ENCODE measurements at regions not wholly inside any gene's neighbourhood (a gene's known extent, or its start where the extent isn't known, plus 50 kb on each side); places are given as distances from the start of the nearest gene placed in this dataset.

- no peaks in the 10 kb centered on the region for H3K36me3 Mint-ChIP-seq (ENCODE audit: low read depth)
- H3K27ac Mint-ChIP-seq, result no peak overlapping the region
- ATAC-seq (no peak), DNase-seq (no peak)
- H3K4me3 Mint-ChIP-seq, result no peak overlapping the region
- no peaks in the 10 kb centered on the region for H3K9me3 ChIP-seq (ENCODE audit: control insufficient read depth, low read length, poor library complexity, severe bottlenecking)
- H3K4me1 Mint-ChIP-seq, result no peaks in the 10 kb centered on the region
- H3K27me3 Mint-ChIP-seq, result no peaks in the 10 kb centered on the region
Measured at GRCh38 chr10:130484468-130485180, 348.4 kb downstream of the GLRX3 start.

- Mint-ChIP-seq H3K4me1 (no peaks in the 10 kb centered on the region), H3K36me3 (ENCODE audit: low read depth) (no peaks in the 10 kb centered on the region), H3K27me3 (no peaks in the 10 kb centered on the region), H3K27ac (no peak overlapping the region), H3K4me3 (no peak overlapping the region)
- ATAC-seq (no peak), DNase-seq (no peak)
- H3K9me3 ChIP-seq (ENCODE audit: control insufficient read depth, low read length, poor library complexity, severe bottlenecking), result no peaks in the 10 kb centered on the region
Measured at GRCh38 chr10:130485236-130485957, 349.2 kb downstream of the GLRX3 start.

GRCh38 chr10:130485958-130486895 is 350.0 kb downstream of the GLRX3 start:
- H3K27me3 Mint-ChIP-seq, result peaks cover 4% of the 10 kb centered on the region
- no peaks in the 10 kb centered on the region for H3K9me3 ChIP-seq (ENCODE audit: control insufficient read depth, low read length, poor library complexity, severe bottlenecking)
- DNase-seq (no peak), ATAC-seq (no peak)
- no peaks in the 10 kb centered on the region for H3K4me1 Mint-ChIP-seq
- H3K27ac Mint-ChIP-seq, result no peak overlapping the region
- no peaks in the 10 kb centered on the region for H3K36me3 Mint-ChIP-seq (ENCODE audit: low read depth)
- H3K4me3 Mint-ChIP-seq, result no peak overlapping the region

- no peak overlapping the region for H3K4me3 Mint-ChIP-seq
- H3K27me3 Mint-ChIP-seq, result peaks cover 4% of the 10 kb centered on the region
- DNase-seq (no peak), ATAC-seq (no peak)
- no peaks in the 10 kb centered on the region for H3K9me3 ChIP-seq (ENCODE audit: control insufficient read depth, low read length, poor library complexity, severe bottlenecking)
- no peaks in the 10 kb centered on the region for H3K4me1 Mint-ChIP-seq
- no peaks in the 10 kb centered on the region for H3K36me3 Mint-ChIP-seq (ENCODE audit: low read depth)
- no peak overlapping the region for H3K27ac Mint-ChIP-seq
Measured at GRCh38 chr10:130486906-130487305, 350.7 kb downstream of the GLRX3 start.

- H3K4me3 Mint-ChIP-seq, result no peak overlapping the region
- DNase-seq, result no peak
- H3K9me3 ChIP-seq (ENCODE audit: control insufficient read depth, low read length, poor library complexity, severe bottlenecking), result no peaks in the 10 kb centered on the region
- no peak overlapping the region for H3K27ac Mint-ChIP-seq
- H3K36me3 Mint-ChIP-seq (ENCODE audit: low read depth), result no peaks in the 10 kb centered on the region
- ATAC-seq, result no peak
- H3K4me1 Mint-ChIP-seq, result no peaks in the 10 kb centered on the region
- H3K27me3 Mint-ChIP-seq, result peaks cover 4% of the 10 kb centered on the region
Measured at GRCh38 chr10:130487566-130487965, 351.4 kb downstream of the GLRX3 start.

GRCh38 chr10:130489891-130490290 is 353.7 kb downstream of the GLRX3 start:
- Mint-ChIP-seq H3K27me3 (peaks cover 4% of the 10 kb centered on the region), H3K27ac (no peak overlapping the region), H3K4me1 (no peaks in the 10 kb centered on the region), H3K36me3 (ENCODE audit: low read depth) (no peaks in the 10 kb centered on the region), H3K4me3 (no peak overlapping the region)
- no peaks in the 10 kb centered on the region for H3K9me3 ChIP-seq (ENCODE audit: control insufficient read depth, low read length, poor library complexity, severe bottlenecking)
- ATAC-seq, result no peak
- DNase-seq, result no peak

- peaks cover 4% of the 10 kb centered on the region for H3K27me3 Mint-ChIP-seq
- DNase-seq (no peak), ATAC-seq (no peak)
- no peaks in the 10 kb centered on the region for H3K36me3 Mint-ChIP-seq (ENCODE audit: low read depth)
- no peaks in the 10 kb centered on the region for H3K4me1 Mint-ChIP-seq
- H3K9me3 ChIP-seq (ENCODE audit: control insufficient read depth, low read length, poor library complexity, severe bottlenecking), result no peaks in the 10 kb centered on the region
- H3K27ac Mint-ChIP-seq, result no peak overlapping the region
- no peak overlapping the region for H3K4me3 Mint-ChIP-seq
Measured at GRCh38 chr10:130491011-130491692, 355.0 kb downstream of the GLRX3 start.

GRCh38 chr10:130491693-130492050 is 355.5 kb downstream of the GLRX3 start:
- Mint-ChIP-seq H3K4me3 (no peak overlapping the region), H3K27ac (no peak overlapping the region), H3K4me1 (no peaks in the 10 kb centered on the region), H3K27me3 (peaks cover 4% of the 10 kb centered on the region), H3K36me3 (ENCODE audit: low read depth) (no peaks in the 10 kb centered on the region)
- ATAC-seq (no peak), DNase-seq (no peak)
- no peaks in the 10 kb centered on the region for H3K9me3 ChIP-seq (ENCODE audit: control insufficient read depth, low read length, poor library complexity, severe bottlenecking)

- ATAC-seq (no peak), DNase-seq (no peak)
- Mint-ChIP-seq H3K27me3 (peaks cover 4% of the 10 kb centered on the region), H3K36me3 (ENCODE audit: low read depth) (no peaks in the 10 kb centered on the region), H3K4me3 (no peak overlapping the region), H3K27ac (no peak overlapping the region), H3K4me1 (no peaks in the 10 kb centered on the region)
- H3K9me3 ChIP-seq (ENCODE audit: control insufficient read depth, low read length, poor library complexity, severe bottlenecking), result no peaks in the 10 kb centered on the region
Measured at GRCh38 chr10:130492266-130492934, 356.2 kb downstream of the GLRX3 start.

- Mint-ChIP-seq H3K36me3 (ENCODE audit: low read depth) (no peaks in the 10 kb centered on the region), H3K4me3 (no peak overlapping the region), H3K27me3 (peaks cover 4% of the 10 kb centered on the region), H3K4me1 (no peaks in the 10 kb centered on the region), H3K27ac (no peak overlapping the region)
- no peak for ATAC-seq
- DNase-seq, result no peak
- H3K9me3 ChIP-seq (ENCODE audit: control insufficient read depth, low read length, poor library complexity, severe bottlenecking), result no peaks in the 10 kb centered on the region
Measured at GRCh38 chr10:130493021-130493420, 356.8 kb downstream of the GLRX3 start.

- H3K9me3 ChIP-seq (ENCODE audit: control insufficient read depth, low read length, poor library complexity, severe bottlenecking), result no peaks in the 10 kb centered on the region
- H3K4me3 Mint-ChIP-seq, result no peak overlapping the region
- H3K4me1 Mint-ChIP-seq, result no peaks in the 10 kb centered on the region
- no peak for ATAC-seq
- H3K27me3 Mint-ChIP-seq, result peaks cover 4% of the 10 kb centered on the region
- no peak for DNase-seq
- no peak overlapping the region for H3K27ac Mint-ChIP-seq
- no peaks in the 10 kb centered on the region for H3K36me3 Mint-ChIP-seq (ENCODE audit: low read depth)
Measured at GRCh38 chr10:130493446-130494145, 357.4 kb downstream of the GLRX3 start.

Measured in T-helper 17 cell (primary cell).